Heart left ventricle (tissue), 16 donors: ENCODE measurements at regions not wholly inside any gene's neighbourhood (a gene's known extent, or its start where the extent isn't known, plus 50 kb on each side); places are given as distances from the start of the nearest gene placed in this dataset.
A peak's percentile ranks its signal among the peaks of the same experiment; 100 is the strongest.

ENCODE experiments used
- ATAC-seq, 4 donors: fragments of 200-7000 bp; cut with Tn5 transposase; one replicate each; pipeline ENCODE4 v1.9.1; 2020 to 2022; ENCODE audit warnings: moderate library complexity in 4 of 4, mild to moderate bottlenecking in 3 of 4, moderate number of reproducible peaks in 1 of 4
- DNase-seq, 5 donors: peaks; one replicate each; pipeline ENCODE4 v3.0.0-alpha.2; 2020
- H3K27ac ChIP-seq, 12 donors: fragments of 200-600 bp; sonication (generic) in 4 of 12; one replicate each; pipeline versions ENCODE4 v1.5.0 to v1.8.0; 2016 to 2022; ENCODE audit warnings: mild to moderate bottlenecking in 2 of 12
- H3K27me3 ChIP-seq, 9 donors: fragments of 200-600 bp; sonication (generic) in 2 of 9; one replicate each; pipeline versions ENCODE4 v1.5.1 to v1.8.0; 2016 to 2022; ENCODE audit warnings: mild to moderate bottlenecking in 3 of 9
- H3K36me3 ChIP-seq, 9 donors: fragments of 200-600 bp; sonication (generic) in 2 of 9; one replicate each; pipeline versions ENCODE4 v1.5.0 to v1.8.0; 2018 to 2022; ENCODE audit warnings: mild to moderate bottlenecking in 2 of 9
- H3K4me1 ChIP-seq, 12 donors: fragments of 200-600 bp; sonication (generic) in 4 of 12; one replicate each; pipeline versions ENCODE4 v1.5.0 to v1.8.0; 2016 to 2022; ENCODE audit warnings: mild to moderate bottlenecking in 3 of 12
- H3K4me3 ChIP-seq, 12 donors: fragments of 200-600 bp; sonication (generic) in 4 of 12; one replicate each; pipeline versions ENCODE4 v1.5.0 to v1.8.0; 2017 to 2022; ENCODE audit warnings: mild to moderate bottlenecking in 9 of 12, moderate library complexity in 4 of 12
- H3K9me3 ChIP-seq, 12 donors: fragments of 200-600 bp; sonication (generic) in 4 of 12; one replicate each; pipeline versions ENCODE4 v1.5.0 to v1.8.0; 2016 to 2022; ENCODE audit warnings: mild to moderate bottlenecking in 1 of 12
- CTCF ChIP-seq, 12 donors: fragments of 200-600 bp; sonication (generic) in 4 of 12; IDR thresholded peaks; one replicate each; pipeline versions ENCODE4 v1.5.0 to v1.8.0; 2018 to 2022; ENCODE audit warnings: antibody characterized with exemption in 12 of 12, mild to moderate bottlenecking in 5 of 12
- POLR2A ChIP-seq, 2 donors: fragments of 450-650 bp; IDR thresholded peaks; one replicate each; pipeline ENCODE4 v1.6.1; 2017; ENCODE audit warnings: antibody characterized with exemption in 2 of 2, mild to moderate bottlenecking in 2 of 2, moderate library complexity in 2 of 2
- WGBS, 4 donors: extraction: QIAGEN DNeasy Blood & Tissue Kit in 2 of 4; methylation state at CpG; one replicate each; pipeline versions ENCODE4 v1.1.5 to v1.1.7; 2013 to 2018; 5-methylcytosine and 5-hydroxymethylcytosine counted together
- intact Hi-C, 10 donors: fragments of 100-400 bp; cut with DNase I; formaldehyde crosslinking; loops; one replicate each; pipeline versions ENCODE4 v1.11.1 to v1.14.2; 2022
- donor health status: ischemic (EF 13 %, LVEDD 7.1; RV severe dilation, severe dysfunction).
- donor health status: healthy with polysubstance abuse.
- donor health status: DM: no; HTN: yes; CAD: no.
- donor health status: DM: no; HTN: no; CAD: no.
- donor health status: ischemic (EF 25% LVEDD 6.9; RV normal size, moderate dysfunction).
- donor health status: ischemic (EF 25% LVEDD 5.7; RV mildly dilated, moderate dysfunction).
- donor health status: healthy.
- donor health status: DM: yes; HTN: yes; CAD: no.
- donor health status: ischemic (EF 35%, LVEDD 5.7; RV mildly dilated, moderate dysfunction).
- donor health status: nonischemic (EF 11% LVEDD 7.7; RV severe dilation, severe dysfunction).
- donor health status: DM: yes; HTN: yes; CAD: no.
- donor health status: PGD.
- donor health status: ischemic (EF 29% LVEDD 5.4; RV normal size, mild dysfunction).
- donor health status: nonischemic (EF 23%, LVEDD 6.1; RV moderate dilation, normal function).

GRCh38 chr11:103633819-103634590, 402.4 kb upstream of the DDI1 start:
- ATAC-seq: peak in 1 of 4 donors; percentile 63
- DNase-seq: no peak
- Histone ChIP-seq H3K9me3 (no peaks in the 10 kb centered on the region), H3K4me1 (peaks cover 0 to 13% (median 0%) of the 10 kb centered on the region in 12 donors), H3K4me3 (no peak overlapping the region), H3K27ac (peak overlapping the region in 8 of 12 donors; percentile 15 to 79 (median 48)), H3K27me3 (no peaks in the 10 kb centered on the region), H3K36me3 (no peaks in the 10 kb centered on the region)
- intact Hi-C loops: no loop called here
- no peak for TF ChIP-seq CTCF (IDR thresholded peaks at IDR 0.05)
- no peak for TF ChIP-seq POLR2A (IDR thresholded peaks at IDR 0.05)
- WGBS, 4 donors: 71 to 86% (median 80%) methylated on average over 3 of the region's 3 CpGs

GRCh38 chr11:103636232-103636631, 400.2 kb upstream of the DDI1 start:
- no peak overlapping the region for H3K4me3 ChIP-seq
- TF ChIP-seq POLR2A (IDR thresholded peaks at IDR 0.05) (no peak), CTCF (IDR thresholded peaks at IDR 0.05) (no peak)
- WGBS, 4 donors: 64 to 82% (median 78%) methylated on average over 6 of the region's 6 CpGs
- intact Hi-C loops: no loop called here
- H3K27ac ChIP-seq: no peak overlapping the region
- peaks cover 0 to 13% (median 0%) of the 10 kb centered on the region in 12 donors for H3K4me1 ChIP-seq
- no peak for DNase-seq
- no peaks in the 10 kb centered on the region for H3K27me3 ChIP-seq
- no peaks in the 10 kb centered on the region for H3K36me3 ChIP-seq
- ATAC-seq: no peak
- H3K9me3 ChIP-seq: no peaks in the 10 kb centered on the region

GRCh38 chr11:103637295-103637694, 399.1 kb upstream of the DDI1 start:
- Histone ChIP-seq H3K36me3 (no peaks in the 10 kb centered on the region), H3K27ac (no peak overlapping the region), H3K27me3 (no peaks in the 10 kb centered on the region), H3K4me3 (no peak overlapping the region), H3K4me1 (peaks cover 0 to 13% (median 0%) of the 10 kb centered on the region in 12 donors), H3K9me3 (no peaks in the 10 kb centered on the region)
- DNase-seq (no peak), ATAC-seq (no peak)
- WGBS, 4 donors: 89 to 94% (median 94%) methylated on average over 2 of the region's 2 CpGs
- intact Hi-C loops: no loop called here
- TF ChIP-seq CTCF (IDR thresholded peaks at IDR 0.05): no peak
- no peak for TF ChIP-seq POLR2A (IDR thresholded peaks at IDR 0.05)

- intact Hi-C loops: no loop called here
- no peak for ATAC-seq
- TF ChIP-seq CTCF (IDR thresholded peaks at IDR 0.05) (no peak), POLR2A (IDR thresholded peaks at IDR 0.05) (no peak)
- no peak for DNase-seq
- Histone ChIP-seq H3K27ac (no peak overlapping the region), H3K4me3 (no peak overlapping the region), H3K27me3 (no peaks in the 10 kb centered on the region), H3K36me3 (no peaks in the 10 kb centered on the region), H3K4me1 (peaks cover 0 to 13% (median 0%) of the 10 kb centered on the region in 12 donors), H3K9me3 (no peaks in the 10 kb centered on the region)
Observed at GRCh38 chr11:103637831-103638230, 398.6 kb upstream of the DDI1 start.
